ENCODE measurements at regions not wholly inside any gene's neighbourhood (a gene's known extent, or its start where the extent isn't known, plus 50 kb on each side); places are given as distances from the start of the nearest gene placed in this dataset.

DNA sequence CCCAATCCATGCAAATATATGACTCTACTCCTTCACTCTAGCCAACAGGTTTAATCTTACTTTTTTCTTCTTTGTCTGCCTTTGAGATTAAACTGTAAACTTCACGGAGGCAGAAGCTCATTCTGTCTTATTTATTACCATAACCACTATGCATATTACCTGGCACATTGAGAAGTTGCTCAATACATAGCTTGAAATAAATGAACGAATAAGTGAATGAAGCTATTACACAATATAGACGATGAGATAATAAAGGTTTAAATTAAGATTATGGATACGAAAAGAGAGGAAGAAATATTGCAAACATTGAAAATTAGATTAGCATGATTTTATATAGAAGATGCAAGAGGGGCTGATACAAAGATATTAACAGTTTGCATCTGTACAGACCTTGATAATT, 385.1 kb downstream of the LTN1 start:
- Histone ChIP-seq H3K4me3 (no peak overlapping the region), H3K36me3 (replicated peaks in 1 of 2; ENCODE audit: insufficient read depth in 1 of 2, low read depth in 2 of 2) (no peaks in the 10 kb centered on the region), H3K27me3 (no peaks in the 10 kb centered on the region), H3K4me1 (no peaks in the 10 kb centered on the region), H3K9me3 (no peaks in the 10 kb centered on the region), H3K27ac (no peak overlapping the region)
- no peak for ATAC-seq
- intact Hi-C loops (cut with DNase I) = no loop called here
- DNase-seq = no peak
- WGBS, 2 donors = 73 to 74% methylated on average over 4 of the region's 4 CpGs
- no peak for TF ChIP-seq POLR2A (IDR thresholded peaks at IDR 0.05)
- TF ChIP-seq, protein P1, sequence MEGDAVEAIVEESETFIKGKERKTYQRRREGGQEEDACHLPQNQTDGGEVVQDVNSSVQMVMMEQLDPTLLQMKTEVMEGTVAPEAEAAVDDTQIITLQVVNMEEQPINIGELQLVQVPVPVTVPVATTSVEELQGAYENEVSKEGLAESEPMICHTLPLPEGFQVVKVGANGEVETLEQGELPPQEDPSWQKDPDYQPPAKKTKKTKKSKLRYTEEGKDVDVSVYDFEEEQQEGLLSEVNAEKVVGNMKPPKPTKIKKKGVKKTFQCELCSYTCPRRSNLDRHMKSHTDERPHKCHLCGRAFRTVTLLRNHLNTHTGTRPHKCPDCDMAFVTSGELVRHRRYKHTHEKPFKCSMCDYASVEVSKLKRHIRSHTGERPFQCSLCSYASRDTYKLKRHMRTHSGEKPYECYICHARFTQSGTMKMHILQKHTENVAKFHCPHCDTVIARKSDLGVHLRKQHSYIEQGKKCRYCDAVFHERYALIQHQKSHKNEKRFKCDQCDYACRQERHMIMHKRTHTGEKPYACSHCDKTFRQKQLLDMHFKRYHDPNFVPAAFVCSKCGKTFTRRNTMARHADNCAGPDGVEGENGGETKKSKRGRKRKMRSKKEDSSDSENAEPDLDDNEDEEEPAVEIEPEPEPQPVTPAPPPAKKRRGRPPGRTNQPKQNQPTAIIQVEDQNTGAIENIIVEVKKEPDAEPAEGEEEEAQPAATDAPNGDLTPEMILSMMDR (IDR thresholded peaks at IDR 0.05) = no peak

DNA sequence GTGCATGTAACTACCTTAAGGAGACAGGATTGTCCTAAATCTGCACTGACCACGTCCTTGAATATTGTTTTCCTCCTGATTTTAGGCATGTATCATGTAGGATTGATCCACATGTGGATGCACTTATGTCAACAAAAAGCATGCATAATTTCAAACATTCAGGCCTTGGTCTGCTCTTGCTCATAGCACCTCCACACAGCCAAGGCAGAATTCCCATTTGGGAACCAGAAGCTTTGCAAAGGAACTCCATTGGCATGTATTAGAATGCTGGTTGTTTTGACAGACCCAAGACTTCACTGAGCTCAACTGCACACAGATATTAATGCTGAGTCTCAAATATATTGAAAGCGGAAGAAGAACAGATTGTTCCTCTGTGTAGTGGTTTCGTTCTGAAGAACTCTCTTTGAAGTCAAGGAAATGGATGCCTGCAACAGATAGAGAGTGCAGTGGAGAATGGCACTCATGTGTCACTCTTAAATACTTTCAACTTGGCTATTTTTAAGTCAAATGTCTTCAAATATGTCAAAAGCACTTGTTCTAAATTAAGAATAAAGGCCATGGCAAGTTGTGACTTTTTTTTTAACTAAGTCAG, 387.6 kb downstream of the LTN1 start:
- H3K4me1 ChIP-seq = no peaks in the 10 kb centered on the region
- TF ChIP-seq, protein P1 (IDR thresholded peaks at IDR 0.05) = no peak
- TF ChIP-seq POLR2A (IDR thresholded peaks at IDR 0.05) = no peak
- no peak overlapping the region for H3K4me3 ChIP-seq
- H3K27me3 ChIP-seq = no peaks in the 10 kb centered on the region
- H3K27ac ChIP-seq = no peak overlapping the region
- H3K36me3 ChIP-seq (replicated peaks in 1 of 2; ENCODE audit: insufficient read depth in 1 of 2, low read depth in 2 of 2) = no peaks in the 10 kb centered on the region
- intact Hi-C loops (cut with DNase I) = no loop called here
- DNase-seq (no peak), ATAC-seq (no peak)
- WGBS, 2 donors = 68 to 72% methylated on average over 3 of the region's 3 CpGs
- no peaks in the 10 kb centered on the region for H3K9me3 ChIP-seq

DNA sequence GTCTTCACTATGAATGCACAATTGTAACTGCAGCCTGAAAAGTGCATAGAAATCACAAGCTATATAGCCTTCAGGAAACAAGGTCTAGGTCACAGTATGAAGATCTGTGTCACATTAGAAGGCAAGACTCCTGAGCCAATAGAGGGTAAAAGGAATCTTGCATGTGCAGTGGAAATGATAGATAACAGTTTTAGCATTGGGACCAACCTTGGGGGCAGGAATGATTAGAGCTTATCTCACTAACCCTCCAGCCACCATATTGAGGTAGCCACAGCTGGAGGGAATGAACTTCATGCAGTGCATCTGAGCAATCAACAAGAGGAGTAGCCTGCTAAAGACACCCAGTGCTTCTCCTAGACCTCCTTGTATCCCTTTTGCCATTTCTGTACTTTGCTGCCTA, 390.1 kb downstream of the LTN1 start:
- H3K4me3 ChIP-seq = no peak overlapping the region
- DNase-seq (no peak), ATAC-seq (no peak)
- no peaks in the 10 kb centered on the region for H3K4me1 ChIP-seq
- H3K27me3 ChIP-seq = no peaks in the 10 kb centered on the region
- no peak overlapping the region for H3K27ac ChIP-seq
- H3K36me3 ChIP-seq (replicated peaks in 1 of 2; ENCODE audit: insufficient read depth in 1 of 2, low read depth in 2 of 2) = no peaks in the 10 kb centered on the region
- intact Hi-C loops (cut with DNase I) = no loop called here
- TF ChIP-seq POLR2A (IDR thresholded peaks at IDR 0.05) = no peak
- TF ChIP-seq, protein P1 (IDR thresholded peaks at IDR 0.05) = no peak
- no peaks in the 10 kb centered on the region for H3K9me3 ChIP-seq

DNA sequence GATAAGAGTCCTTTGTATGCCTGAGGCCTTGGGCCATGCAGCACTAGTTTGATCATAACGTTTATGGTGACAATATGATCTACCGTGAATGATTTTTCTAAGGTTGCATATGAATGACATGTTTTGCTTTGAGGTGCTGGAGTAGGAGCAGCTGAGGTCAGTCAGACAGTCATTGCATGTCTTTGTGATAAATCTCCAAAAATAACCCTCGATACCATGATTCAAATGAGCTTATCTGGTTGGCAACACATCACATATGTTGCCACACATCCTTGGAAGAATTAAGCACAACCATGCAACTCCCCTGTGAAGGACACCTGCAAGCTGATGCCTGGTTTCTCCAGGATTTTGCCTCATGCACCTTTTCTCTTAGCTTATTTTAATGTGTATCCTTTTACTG, 394.5 kb downstream of the LTN1 start:
- ATAC-seq (no peak), DNase-seq (no peak)
- H3K4me1 ChIP-seq = no peaks in the 10 kb centered on the region
- no peaks in the 10 kb centered on the region for H3K27me3 ChIP-seq
- TF ChIP-seq POLR2A (IDR thresholded peaks at IDR 0.05) = no peak
- TF ChIP-seq, protein P1 (IDR thresholded peaks at IDR 0.05) = no peak
- no peak overlapping the region for H3K27ac ChIP-seq
- no peak overlapping the region for H3K4me3 ChIP-seq
- WGBS, 2 donors = 77 to 85% methylated on average over 3 of the region's 3 CpGs
- intact Hi-C loops (cut with DNase I) = no loop called here
- no peaks in the 10 kb centered on the region for H3K9me3 ChIP-seq
- H3K36me3 ChIP-seq (replicated peaks in 1 of 2; ENCODE audit: insufficient read depth in 1 of 2, low read depth in 2 of 2) = no peaks in the 10 kb centered on the region

DNA sequence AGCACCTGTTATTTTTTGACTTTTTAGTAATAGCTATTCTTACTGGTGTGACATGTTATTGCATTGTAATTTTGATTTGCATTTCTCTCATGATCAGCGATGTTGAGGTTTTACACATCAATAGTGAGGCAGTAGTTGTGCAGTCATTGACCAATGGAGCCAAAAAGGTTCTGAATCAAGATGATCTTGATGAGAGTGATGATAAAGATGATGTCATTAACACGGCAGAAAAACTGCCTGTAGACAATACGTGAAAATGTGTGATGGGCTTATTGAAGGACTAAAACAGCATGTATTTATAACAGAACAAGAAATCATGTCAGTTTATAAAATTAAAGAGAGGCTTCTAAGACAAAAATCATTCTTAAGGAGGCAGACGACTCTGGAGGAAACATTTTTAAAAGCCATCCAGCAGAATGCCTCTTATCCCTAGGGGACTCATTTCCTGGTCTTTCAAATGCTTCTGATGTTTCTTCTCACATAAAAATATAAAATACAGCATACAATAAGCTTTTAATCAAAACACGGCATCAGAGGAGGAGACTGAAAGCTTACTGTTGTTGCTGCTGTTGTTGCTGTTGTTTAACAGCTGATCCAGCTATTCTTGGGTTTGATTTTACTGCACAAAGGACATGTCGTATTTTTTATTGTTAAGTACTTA, 400.3 kb downstream of the LTN1 start:
- Histone ChIP-seq H3K9me3 (no peaks in the 10 kb centered on the region), H3K27ac (no peak overlapping the region), H3K36me3 (replicated peaks in 1 of 2; ENCODE audit: insufficient read depth in 1 of 2, low read depth in 2 of 2) (no peaks in the 10 kb centered on the region), H3K4me1 (no peaks in the 10 kb centered on the region), H3K4me3 (no peak overlapping the region), H3K27me3 (no peaks in the 10 kb centered on the region)
- TF ChIP-seq POLR2A (IDR thresholded peaks at IDR 0.05) = no peak
- TF ChIP-seq, protein P1 (IDR thresholded peaks at IDR 0.05) = no peak
- ATAC-seq (no peak), DNase-seq (no peak)
- WGBS, 2 donors = 51 to 75% methylated on average over 6 of the region's 6 CpGs
- intact Hi-C loops (cut with DNase I) = no loop called here
